ENCODE measurements at regions not wholly inside any gene's neighbourhood (a gene's known extent, or its start where the extent isn't known, plus 50 kb on each side); places are given as distances from the start of the nearest gene placed in this dataset.
A peak's percentile ranks its signal among the peaks of the same experiment; 100 is the strongest.

GRCh38 chr17:36752096-36752888 is 150.9 kb downstream of the MRM1 start:
- no peak for TF ChIP-seq POLR2A (IDR thresholded peaks at IDR 0.05; ENCODE audit: extremely low read depth, insufficient read length)
- TF ChIP-seq, protein P1, sequence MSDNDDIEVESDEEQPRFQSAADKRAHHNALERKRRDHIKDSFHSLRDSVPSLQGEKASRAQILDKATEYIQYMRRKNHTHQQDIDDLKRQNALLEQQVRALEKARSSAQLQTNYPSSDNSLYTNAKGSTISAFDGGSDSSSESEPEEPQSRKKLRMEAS (IDR thresholded peaks at IDR 0.05; ENCODE audit: low read depth, low read length), result no peak
- no peak for TF ChIP-seq MYC (IDR thresholded peaks at IDR 0.05; ENCODE audit: low read depth, low read length)
- TF ChIP-seq CTCF (IDR thresholded peaks at IDR 0.05; ENCODE audit: low read depth, low read length), result no peak
- no peak overlapping the region for H3K4me3 ChIP-seq (ENCODE audit: low read depth, low read length)
- DNase-seq (ENCODE audit: low read depth), result no peak

GRCh38 chr17:36755586-36755985 is 154.2 kb downstream of the MRM1 start:
- DNase-seq (ENCODE audit: low read depth), result peak; percentile 56

GRCh38 chr17:36756695-36757094 is 155.3 kb downstream of the MRM1 start:
- TF ChIP-seq MYC (IDR thresholded peaks at IDR 0.05; ENCODE audit: low read depth, low read length) (no peak), POLR2A (IDR thresholded peaks at IDR 0.05; ENCODE audit: extremely low read depth, insufficient read length) (no peak), CTCF (IDR thresholded peaks at IDR 0.05; ENCODE audit: low read depth, low read length) (no peak)
- TF ChIP-seq, protein P1 (IDR thresholded peaks at IDR 0.05; ENCODE audit: low read depth, low read length), result no peak
- DNase-seq (ENCODE audit: low read depth), result no peak
- H3K4me3 ChIP-seq (ENCODE audit: low read depth, low read length), result no peak overlapping the region

More at GRCh38 chr17:36755586-36755985, 154.2 kb downstream of the MRM1 start:
- no peak overlapping the region for H3K4me3 ChIP-seq (ENCODE audit: low read depth, low read length)
- TF ChIP-seq CTCF (IDR thresholded peaks at IDR 0.05; ENCODE audit: low read depth, low read length) (peak; percentile 77), POLR2A (IDR thresholded peaks at IDR 0.05; ENCODE audit: extremely low read depth, insufficient read length) (no peak)
- TF ChIP-seq, protein P1 (IDR thresholded peaks at IDR 0.05; ENCODE audit: low read depth, low read length), result peak; percentile 55

GRCh38 chr17:36760425-36760824 is 159.0 kb downstream of the MRM1 start:
- no peak overlapping the region for H3K4me3 ChIP-seq (ENCODE audit: low read depth, low read length)
- TF ChIP-seq POLR2A (IDR thresholded peaks at IDR 0.05; ENCODE audit: extremely low read depth, insufficient read length), result no peak
- TF ChIP-seq, protein P1 (IDR thresholded peaks at IDR 0.05; ENCODE audit: low read depth, low read length), result no peak
- no peak for TF ChIP-seq MYC (IDR thresholded peaks at IDR 0.05; ENCODE audit: low read depth, low read length)
- TF ChIP-seq CTCF (IDR thresholded peaks at IDR 0.05; ENCODE audit: low read depth, low read length), result no peak
- DNase-seq (ENCODE audit: low read depth), result no peak

DNA sequence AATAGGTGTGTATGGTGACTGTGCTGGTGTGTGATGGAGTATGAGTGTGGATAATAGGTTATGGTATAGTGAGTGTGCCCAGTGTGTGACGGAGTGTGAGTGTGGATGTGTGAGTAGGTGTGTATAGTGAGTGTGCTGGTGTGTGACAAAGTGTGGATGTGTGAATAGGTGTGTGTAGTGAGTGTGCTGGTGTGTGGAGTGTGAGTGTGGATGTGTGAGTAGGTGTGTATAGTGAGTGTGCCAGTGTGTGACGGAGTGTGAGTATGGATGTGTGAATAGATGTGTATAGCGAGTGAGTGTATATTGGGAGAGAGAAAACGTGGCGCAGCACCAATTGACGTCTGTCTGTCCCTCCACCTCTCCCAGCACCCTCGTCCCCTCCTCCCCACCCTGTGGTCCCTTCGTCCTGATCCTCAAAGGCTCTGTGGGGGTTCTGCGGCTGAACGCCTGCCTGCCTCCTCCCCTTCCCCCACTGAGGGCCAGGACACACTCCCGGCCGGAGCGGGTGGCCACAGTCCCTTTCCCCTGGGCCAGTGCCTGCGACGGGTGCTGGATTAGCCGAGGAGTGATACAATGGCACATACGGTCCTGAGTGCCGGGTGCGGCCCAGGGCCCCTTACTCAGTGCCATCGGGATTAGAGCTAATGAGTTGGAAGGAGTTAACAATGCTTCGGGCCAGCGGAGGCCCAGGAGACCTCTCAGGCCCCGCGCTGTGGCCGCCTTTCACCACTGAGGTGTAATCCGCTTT is 160.0 kb downstream of the MRM1 start:
- no peak for DNase-seq (ENCODE audit: low read depth)
- TF ChIP-seq, protein P1 (IDR thresholded peaks at IDR 0.05; ENCODE audit: low read depth, low read length), result no peak
- TF ChIP-seq POLR2A (IDR thresholded peaks at IDR 0.05; ENCODE audit: extremely low read depth, insufficient read length) (no peak), CTCF (IDR thresholded peaks at IDR 0.05; ENCODE audit: low read depth, low read length) (no peak), MYC (IDR thresholded peaks at IDR 0.05; ENCODE audit: low read depth, low read length) (no peak)
- H3K4me3 ChIP-seq (ENCODE audit: low read depth, low read length), result no peak overlapping the region

Measured in NB4 (cell line).